ENCODE measurements at regions not wholly inside any gene's neighbourhood (a gene's known extent, or its start where the extent isn't known, plus 50 kb on each side); places are given as distances from the start of the nearest gene placed in this dataset.

- WGBS, 2 donors = 73 to 74% methylated on average over 4 of the region's 4 CpGs
- no peak overlapping the region for H3K4me3 ChIP-seq
These were observed 200.2 kb downstream of the SPRY2 start for GRCh38 chr13:80140685-80141084.

GRCh38 chr13:80139196-80139595 is 201.7 kb downstream of the SPRY2 start:
- Histone ChIP-seq H3K27ac (no peak overlapping the region), H3K4me3 (no peak overlapping the region), H3K36me3 (no peaks in the 10 kb centered on the region), H3K9me3 (no peaks in the 10 kb centered on the region), H3K27me3 (no peaks in the 10 kb centered on the region), H3K4me1 (peaks cover 2 to 11% (median 5%) of the 10 kb centered on the region in 4 donors)
- ATAC-seq (ENCODE audit: low FRiP score in 2 of 2) (no peak), DNase-seq (no peak)
- no peak for TF ChIP-seq EP300 (IDR thresholded peaks at IDR 0.05)
- TF ChIP-seq CTCF (IDR thresholded peaks at IDR 0.05) = no peak
- TF ChIP-seq POLR2AphosphoS5 (IDR thresholded peaks at IDR 0.05) = no peak
- no peak for TF ChIP-seq POLR2A (IDR thresholded peaks at IDR 0.05)
- 93 to 95% methylated on average over 2 of the region's 2 CpGs for WGBS, 2 donors

More at GRCh38 chr13:80140685-80141084, 200.2 kb downstream of the SPRY2 start:
- Histone ChIP-seq H3K9me3 (no peaks in the 10 kb centered on the region), H3K4me1 (peaks cover 0 to 14% (median 7%) of the 10 kb centered on the region in 4 donors), H3K27ac (no peak overlapping the region), H3K27me3 (no peaks in the 10 kb centered on the region), H3K36me3 (no peaks in the 10 kb centered on the region)
- ATAC-seq (ENCODE audit: low FRiP score in 2 of 2) = no peak
- no peak for DNase-seq
- TF ChIP-seq CTCF (IDR thresholded peaks at IDR 0.05) (no peak), POLR2A (IDR thresholded peaks at IDR 0.05) (no peak), EP300 (IDR thresholded peaks at IDR 0.05) (no peak), POLR2AphosphoS5 (IDR thresholded peaks at IDR 0.05) (no peak)

GRCh38 chr13:80137994-80138393 is 202.9 kb downstream of the SPRY2 start:
- TF ChIP-seq POLR2A (IDR thresholded peaks at IDR 0.05) (no peak), CTCF (IDR thresholded peaks at IDR 0.05) (no peak), POLR2AphosphoS5 (IDR thresholded peaks at IDR 0.05) (no peak), EP300 (IDR thresholded peaks at IDR 0.05) (no peak)
- no peak for DNase-seq

GRCh38 chr13:80134346-80134745 is 206.6 kb downstream of the SPRY2 start:
- H3K9me3 ChIP-seq = no peaks in the 10 kb centered on the region
- no peak for TF ChIP-seq POLR2AphosphoS5 (IDR thresholded peaks at IDR 0.05)
- no peak for TF ChIP-seq CTCF (IDR thresholded peaks at IDR 0.05)
- no peak for TF ChIP-seq EP300 (IDR thresholded peaks at IDR 0.05)
- TF ChIP-seq POLR2A (IDR thresholded peaks at IDR 0.05) = no peak
- peak overlapping the region in 3 of 4 donors; percentile 68 to 85 (median 78) for H3K27ac ChIP-seq
- ATAC-seq (ENCODE audit: low FRiP score in 2 of 2) = no peak
- WGBS, 2 donors = 75 to 80% methylated on average over 2 of the region's 2 CpGs
- H3K4me1 ChIP-seq = peaks cover 12 to 30% (median 26%) of the 10 kb centered on the region in 4 donors
- H3K27me3 ChIP-seq = no peaks in the 10 kb centered on the region
- no peak for DNase-seq
- no peak overlapping the region for H3K4me3 ChIP-seq
- no peaks in the 10 kb centered on the region for H3K36me3 ChIP-seq

More at GRCh38 chr13:80137994-80138393, 202.9 kb downstream of the SPRY2 start:
- WGBS, 2 donors = 59 to 62% methylated on average over 3 of the region's 3 CpGs
- no peaks in the 10 kb centered on the region for H3K27me3 ChIP-seq
- peaks cover 6 to 22% (median 15%) of the 10 kb centered on the region in 4 donors for H3K4me1 ChIP-seq
- ATAC-seq (ENCODE audit: low FRiP score in 2 of 2) = no peak
- H3K4me3 ChIP-seq = no peak overlapping the region
- no peaks in the 10 kb centered on the region for H3K36me3 ChIP-seq
- no peak overlapping the region for H3K27ac ChIP-seq
- no peaks in the 10 kb centered on the region for H3K9me3 ChIP-seq

- peak overlapping the region; percentile 68 to 85 (median 80) for H3K27ac ChIP-seq
- H3K4me3 ChIP-seq = peak overlapping the region in 1 of 4 donors; percentile 37
- DNase-seq (peak in 1 of 2 donors; percentile 32), ATAC-seq (ENCODE audit: low FRiP score in 2 of 2) (no peak)
- H3K27me3 ChIP-seq = no peaks in the 10 kb centered on the region
- no peaks in the 10 kb centered on the region for H3K9me3 ChIP-seq
- WGBS, 2 donors = 35 to 36% methylated on average over 6 of the region's 6 CpGs
- TF ChIP-seq EP300 (IDR thresholded peaks at IDR 0.05) = no peak
- TF ChIP-seq CTCF (IDR thresholded peaks at IDR 0.05) = no peak
- no peak for TF ChIP-seq POLR2AphosphoS5 (IDR thresholded peaks at IDR 0.05)
- no peak for TF ChIP-seq POLR2A (IDR thresholded peaks at IDR 0.05)
- no peaks in the 10 kb centered on the region for H3K36me3 ChIP-seq
- peaks cover 12 to 30% (median 26%) of the 10 kb centered on the region in 4 donors for H3K4me1 ChIP-seq
These were observed 207.2 kb downstream of the SPRY2 start for GRCh38 chr13:80133631-80134261.
